Activated T-helper 17 cell treated with anti-CD3 and anti-CD28 coated beads, Interleukin-2, amount 50 U/mL, for 72 hours (primary cell): ENCODE measurements at regions not wholly inside any gene's neighbourhood (a gene's known extent, or its start where the extent isn't known, plus 50 kb on each side); places are given as distances from the start of the nearest gene placed in this dataset.

Source experiments
- ATAC-seq: fragments of 150-1000 bp; cut with Tn5 transposase; replicated peaks from 2 replicates; pipeline ENCODE4 v1.10.0; 2021; ENCODE audit warnings: mild to moderate bottlenecking, moderate library complexity
- H3K27ac Mint-ChIP-seq: one replicate; pipeline ENCODE4 v1.8.0; 2022; ENCODE audit warnings: mixed read lengths
- H3K27me3 Mint-ChIP-seq: one replicate; pipeline ENCODE4 v1.8.0; 2022; ENCODE audit warnings: mixed read lengths
- H3K36me3 Mint-ChIP-seq: one replicate; pipeline ENCODE4 v1.8.0; 2022; ENCODE audit warnings: low read depth, mild to moderate bottlenecking, mixed read lengths
- H3K4me1 Mint-ChIP-seq: one replicate; pipeline ENCODE4 v1.8.0; 2022; ENCODE audit warnings: mixed read lengths
- H3K4me3 Mint-ChIP-seq: one replicate; pipeline ENCODE4 v1.8.0; 2022; ENCODE audit warnings: mild to moderate bottlenecking, mixed read lengths
- H3K9me3 Mint-ChIP-seq: one replicate; pipeline ENCODE4 v1.8.0; 2022; ENCODE audit warnings: mixed read lengths

GRCh38 chr13:73880365-73880764, 253.8 kb downstream of the KLF12 start:
- Mint-ChIP-seq H3K36me3 (peaks cover under 1% of the 10 kb centered on the region), H3K27me3 (no peaks in the 10 kb centered on the region), H3K27ac (no peak overlapping the region), H3K4me3 (no peak overlapping the region), H3K9me3 (no peaks in the 10 kb centered on the region), H3K4me1 (peaks cover 22% of the 10 kb centered on the region)
- no peak for ATAC-seq

GRCh38 chr13:73879346-73880015, 254.7 kb downstream of the KLF12 start:
- Mint-ChIP-seq H3K27ac (no peak overlapping the region), H3K9me3 (no peaks in the 10 kb centered on the region), H3K36me3 (no peaks in the 10 kb centered on the region), H3K27me3 (no peaks in the 10 kb centered on the region), H3K4me3 (no peak overlapping the region), H3K4me1 (peaks cover 18% of the 10 kb centered on the region)
- no peak for ATAC-seq

- Mint-ChIP-seq H3K27ac (no peak overlapping the region), H3K27me3 (no peaks in the 10 kb centered on the region), H3K4me3 (no peak overlapping the region)
Measured at GRCh38 chr13:73877399-73877798, 256.8 kb downstream of the KLF12 start.

GRCh38 chr13:73876323-73876722, 257.9 kb downstream of the KLF12 start:
- no peak for ATAC-seq
- Mint-ChIP-seq H3K27ac (no peak overlapping the region), H3K9me3 (no peaks in the 10 kb centered on the region), H3K27me3 (no peaks in the 10 kb centered on the region), H3K4me3 (no peak overlapping the region), H3K36me3 (no peaks in the 10 kb centered on the region), H3K4me1 (peaks cover 25% of the 10 kb centered on the region)

More at GRCh38 chr13:73877399-73877798, 256.8 kb downstream of the KLF12 start:
- Mint-ChIP-seq H3K9me3 (no peaks in the 10 kb centered on the region), H3K36me3 (no peaks in the 10 kb centered on the region), H3K4me1 (peaks cover 27% of the 10 kb centered on the region)
- no peak for ATAC-seq

- Mint-ChIP-seq H3K27me3 (no peaks in the 10 kb centered on the region), H3K4me3 (no peak overlapping the region), H3K9me3 (no peaks in the 10 kb centered on the region), H3K36me3 (no peaks in the 10 kb centered on the region), H3K4me1 (peaks cover 12% of the 10 kb centered on the region), H3K27ac (no peak overlapping the region)
- no peak for ATAC-seq
Measured at GRCh38 chr13:73873940-73874830, 260.0 kb downstream of the KLF12 start.

GRCh38 chr13:73872397-73872796, 261.8 kb downstream of the KLF12 start:
- ATAC-seq, result peak; percentile 81
- Mint-ChIP-seq H3K27ac (no peak overlapping the region), H3K27me3 (no peaks in the 10 kb centered on the region), H3K4me3 (no peak overlapping the region), H3K36me3 (no peaks in the 10 kb centered on the region), H3K4me1 (peaks cover 11% of the 10 kb centered on the region), H3K9me3 (no peaks in the 10 kb centered on the region)

GRCh38 chr13:73870970-73871935, 263.0 kb downstream of the KLF12 start:
- no peaks in the 10 kb centered on the region for H3K27me3 Mint-ChIP-seq
- H3K9me3 Mint-ChIP-seq, result no peaks in the 10 kb centered on the region
- no peak overlapping the region for H3K4me3 Mint-ChIP-seq
- no peaks in the 10 kb centered on the region for H3K36me3 Mint-ChIP-seq
- H3K4me1 Mint-ChIP-seq, result peaks cover 13% of the 10 kb centered on the region
- peak; percentile 68 for ATAC-seq
- H3K27ac Mint-ChIP-seq, result peak overlapping the region; percentile 64

GRCh38 chr13:73870036-73870741, 264.0 kb downstream of the KLF12 start:
- no peaks in the 10 kb centered on the region for H3K36me3 Mint-ChIP-seq
- no peak overlapping the region for H3K4me3 Mint-ChIP-seq
- ATAC-seq, result no peak
- no peaks in the 10 kb centered on the region for H3K9me3 Mint-ChIP-seq
- H3K4me1 Mint-ChIP-seq, result peaks cover 23% of the 10 kb centered on the region
- H3K27me3 Mint-ChIP-seq, result no peaks in the 10 kb centered on the region
- H3K27ac Mint-ChIP-seq, result peak overlapping the region; percentile 64

GRCh38 chr13:73865027-73865426, 269.2 kb downstream of the KLF12 start:
- Mint-ChIP-seq H3K4me3 (peak overlapping the region; percentile 53), H3K27me3 (no peaks in the 10 kb centered on the region), H3K36me3 (no peaks in the 10 kb centered on the region), H3K4me1 (peaks cover 37% of the 10 kb centered on the region), H3K27ac (peak overlapping the region; percentile 52), H3K9me3 (no peaks in the 10 kb centered on the region)
- ATAC-seq, result no peak

GRCh38 chr13:73861136-73861535, 273.1 kb downstream of the KLF12 start:
- ATAC-seq, result peak; percentile 45
- Mint-ChIP-seq H3K9me3 (no peaks in the 10 kb centered on the region), H3K4me3 (peak overlapping the region; percentile 87), H3K4me1 (peaks cover 37% of the 10 kb centered on the region), H3K27ac (peak overlapping the region; percentile 11), H3K36me3 (no peaks in the 10 kb centered on the region), H3K27me3 (no peaks in the 10 kb centered on the region)

- no peaks in the 10 kb centered on the region for H3K9me3 Mint-ChIP-seq
- H3K4me1 Mint-ChIP-seq, result peaks cover 31% of the 10 kb centered on the region
Measured at GRCh38 chr13:73860501-73860900, 273.7 kb downstream of the KLF12 start.

GRCh38 chr13:73859841-73860240, 274.4 kb downstream of the KLF12 start:
- Mint-ChIP-seq H3K36me3 (no peaks in the 10 kb centered on the region), H3K4me1 (peaks cover 25% of the 10 kb centered on the region), H3K27me3 (no peaks in the 10 kb centered on the region), H3K9me3 (no peaks in the 10 kb centered on the region), H3K4me3 (peak overlapping the region; percentile 87), H3K27ac (peak overlapping the region; percentile 91)
- peak; percentile 37 for ATAC-seq

More at GRCh38 chr13:73860501-73860900, 273.7 kb downstream of the KLF12 start:
- Mint-ChIP-seq H3K27ac (peak overlapping the region; percentile 91), H3K4me3 (peak overlapping the region; percentile 87), H3K27me3 (no peaks in the 10 kb centered on the region), H3K36me3 (no peaks in the 10 kb centered on the region)
- no peak for ATAC-seq

GRCh38 chr13:73857106-73857505, 277.1 kb downstream of the KLF12 start:
- H3K9me3 Mint-ChIP-seq, result no peaks in the 10 kb centered on the region
- H3K27me3 Mint-ChIP-seq, result no peaks in the 10 kb centered on the region
- peaks cover 21% of the 10 kb centered on the region for H3K4me1 Mint-ChIP-seq
- no peak overlapping the region for H3K27ac Mint-ChIP-seq
- H3K36me3 Mint-ChIP-seq, result no peaks in the 10 kb centered on the region
- ATAC-seq, result no peak
- no peak overlapping the region for H3K4me3 Mint-ChIP-seq
